ENCODE measurements at regions not wholly inside any gene's neighbourhood (a gene's known extent, or its start where the extent isn't known, plus 50 kb on each side); places are given as distances from the start of the nearest gene placed in this dataset.

DNA sequence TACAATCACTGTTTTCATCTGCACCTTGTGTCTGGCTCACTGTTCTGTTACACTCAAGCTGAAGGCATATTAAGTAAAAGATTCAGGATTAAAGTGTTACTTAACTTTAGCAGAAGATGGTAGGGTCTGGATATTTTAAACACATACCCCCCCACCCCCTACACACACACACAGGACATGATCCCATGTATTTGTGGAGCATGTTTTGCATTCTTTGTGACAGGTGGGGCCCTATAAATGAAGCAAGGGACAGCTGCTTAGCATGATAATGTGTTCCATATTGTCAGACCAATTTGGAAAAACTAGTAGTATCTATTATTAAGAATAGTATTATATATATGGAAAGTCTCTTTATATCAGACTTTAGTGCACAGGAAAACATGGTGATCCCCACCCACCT, 335.2 kb upstream of the TNP1 start:
- no peak for TF ChIP-seq POLR2A (IDR thresholded peaks at IDR 0.05)
- TF ChIP-seq, protein P1, sequence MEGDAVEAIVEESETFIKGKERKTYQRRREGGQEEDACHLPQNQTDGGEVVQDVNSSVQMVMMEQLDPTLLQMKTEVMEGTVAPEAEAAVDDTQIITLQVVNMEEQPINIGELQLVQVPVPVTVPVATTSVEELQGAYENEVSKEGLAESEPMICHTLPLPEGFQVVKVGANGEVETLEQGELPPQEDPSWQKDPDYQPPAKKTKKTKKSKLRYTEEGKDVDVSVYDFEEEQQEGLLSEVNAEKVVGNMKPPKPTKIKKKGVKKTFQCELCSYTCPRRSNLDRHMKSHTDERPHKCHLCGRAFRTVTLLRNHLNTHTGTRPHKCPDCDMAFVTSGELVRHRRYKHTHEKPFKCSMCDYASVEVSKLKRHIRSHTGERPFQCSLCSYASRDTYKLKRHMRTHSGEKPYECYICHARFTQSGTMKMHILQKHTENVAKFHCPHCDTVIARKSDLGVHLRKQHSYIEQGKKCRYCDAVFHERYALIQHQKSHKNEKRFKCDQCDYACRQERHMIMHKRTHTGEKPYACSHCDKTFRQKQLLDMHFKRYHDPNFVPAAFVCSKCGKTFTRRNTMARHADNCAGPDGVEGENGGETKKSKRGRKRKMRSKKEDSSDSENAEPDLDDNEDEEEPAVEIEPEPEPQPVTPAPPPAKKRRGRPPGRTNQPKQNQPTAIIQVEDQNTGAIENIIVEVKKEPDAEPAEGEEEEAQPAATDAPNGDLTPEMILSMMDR (IDR thresholded peaks at IDR 0.05), result no peak

Data from prostate gland (tissue), 2 donors.